NT2/D1 (cell line): ENCODE measurements at regions not wholly inside any gene's neighbourhood (a gene's known extent, or its start where the extent isn't known, plus 50 kb on each side); places are given as distances from the start of the nearest gene placed in this dataset.

Experiments
- SUZ12 ChIP-seq: IDR thresholded peaks from 2 replicates; pipeline ENCODE4 v1.6.1; 2011; ENCODE audit not compliant: insufficient read length, insufficient read depth; ENCODE audit errors: extremely low read depth
- ZNF274 ChIP-seq: IDR thresholded peaks from 2 replicates; pipeline ENCODE4 v1.6.1; 2011; ENCODE audit warnings: mild to moderate bottlenecking, low read depth, low read length

DNA sequence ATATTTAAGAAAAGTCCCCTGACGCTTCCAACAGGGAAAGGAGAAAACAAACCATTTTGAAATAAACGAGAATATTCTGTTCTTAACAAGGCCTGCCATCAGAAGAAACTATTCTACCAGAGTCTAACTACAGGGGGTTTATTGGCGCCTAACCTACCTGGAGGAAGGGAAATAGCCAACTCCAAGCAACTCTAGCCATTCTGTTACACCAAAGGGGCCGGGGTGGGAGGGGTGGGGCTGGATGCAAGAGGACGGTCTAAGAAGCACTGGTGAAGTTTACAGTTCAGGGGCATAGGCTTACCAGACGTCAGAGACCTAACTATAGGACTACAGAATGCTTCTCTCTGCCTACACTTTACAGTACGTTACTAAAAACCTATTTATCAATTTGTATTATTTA, 60.5 kb upstream of the GALNT5 start:
- no peak for TF ChIP-seq ZNF274
- no peak for TF ChIP-seq SUZ12
